Nephron progenitor cell (in vitro differentiated cells): ENCODE measurements at regions not wholly inside any gene's neighbourhood (a gene's known extent, or its start where the extent isn't known, plus 50 kb on each side); places are given as distances from the start of the nearest gene placed in this dataset.

Experiments
- DNase-seq: peaks from one replicate; pipeline ENCODE4 v3.0.0; 2021
- H3K27ac Mint-ChIP-seq: 2 replicates; pipeline ENCODE4 v1.8.0; 2021; ENCODE audit warnings: mild to moderate bottlenecking, moderate library complexity, mixed read lengths
- H3K27me3 Mint-ChIP-seq: 2 replicates; pipeline ENCODE4 v1.8.0; 2021; ENCODE audit warnings: mild to moderate bottlenecking, low read depth, mixed read lengths; ENCODE audit not compliant: poor library complexity
- H3K36me3 Mint-ChIP-seq: 2 replicates; pipeline ENCODE4 v1.8.0; 2021; ENCODE audit warnings: low read depth, mixed read lengths
- H3K4me1 Mint-ChIP-seq: 2 replicates; pipeline ENCODE4 v1.8.0; 2021; ENCODE audit warnings: mixed read lengths
- H3K4me3 Mint-ChIP-seq: 2 replicates; pipeline ENCODE4 v1.8.0; 2021; ENCODE audit warnings: mild to moderate bottlenecking, moderate library complexity, mixed read lengths
- H3K9me3 Mint-ChIP-seq: 2 replicates; pipeline ENCODE4 v1.8.0; 2021; ENCODE audit warnings: mild to moderate bottlenecking, moderate library complexity, mixed read lengths
- TF ChIP-seq, protein P1 (sequence below): fragments of 200-600 bp; sonication (generic); IDR thresholded peaks from 2 replicates; pipeline ENCODE4 v1.5.0; 2021; ENCODE audit warnings: antibody characterized with exemption

DNA sequence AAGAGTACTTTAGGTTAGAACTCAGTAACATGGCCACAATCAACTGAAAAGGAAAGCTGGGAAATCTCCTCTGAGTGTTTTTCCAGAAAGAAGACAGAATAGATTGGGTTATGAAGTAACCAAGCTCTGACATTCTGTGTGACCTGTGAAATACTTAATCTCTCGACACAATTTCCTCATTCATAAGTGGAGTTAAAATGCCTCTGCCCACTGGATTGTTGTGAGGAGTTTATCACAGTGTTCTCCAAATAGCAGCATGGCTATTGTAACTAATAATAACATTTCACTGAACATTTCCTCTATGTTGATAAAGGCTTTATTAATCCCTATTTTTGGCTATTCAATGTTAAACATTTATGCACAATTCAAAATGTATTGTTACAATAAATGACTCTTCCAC lies 311.0 kb downstream of the GABRB2 start:
- Mint-ChIP-seq H3K27ac (no peak overlapping the region), H3K27me3 (no peaks in the 10 kb centered on the region), H3K36me3 (peaks cover 4% of the 10 kb centered on the region), H3K4me1 (peaks cover 10% of the 10 kb centered on the region), H3K9me3 (peaks cover 17% of the 10 kb centered on the region), H3K4me3 (no peak overlapping the region)
- TF ChIP-seq, protein P1, sequence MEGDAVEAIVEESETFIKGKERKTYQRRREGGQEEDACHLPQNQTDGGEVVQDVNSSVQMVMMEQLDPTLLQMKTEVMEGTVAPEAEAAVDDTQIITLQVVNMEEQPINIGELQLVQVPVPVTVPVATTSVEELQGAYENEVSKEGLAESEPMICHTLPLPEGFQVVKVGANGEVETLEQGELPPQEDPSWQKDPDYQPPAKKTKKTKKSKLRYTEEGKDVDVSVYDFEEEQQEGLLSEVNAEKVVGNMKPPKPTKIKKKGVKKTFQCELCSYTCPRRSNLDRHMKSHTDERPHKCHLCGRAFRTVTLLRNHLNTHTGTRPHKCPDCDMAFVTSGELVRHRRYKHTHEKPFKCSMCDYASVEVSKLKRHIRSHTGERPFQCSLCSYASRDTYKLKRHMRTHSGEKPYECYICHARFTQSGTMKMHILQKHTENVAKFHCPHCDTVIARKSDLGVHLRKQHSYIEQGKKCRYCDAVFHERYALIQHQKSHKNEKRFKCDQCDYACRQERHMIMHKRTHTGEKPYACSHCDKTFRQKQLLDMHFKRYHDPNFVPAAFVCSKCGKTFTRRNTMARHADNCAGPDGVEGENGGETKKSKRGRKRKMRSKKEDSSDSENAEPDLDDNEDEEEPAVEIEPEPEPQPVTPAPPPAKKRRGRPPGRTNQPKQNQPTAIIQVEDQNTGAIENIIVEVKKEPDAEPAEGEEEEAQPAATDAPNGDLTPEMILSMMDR = no peak
- no peak for DNase-seq

DNA sequence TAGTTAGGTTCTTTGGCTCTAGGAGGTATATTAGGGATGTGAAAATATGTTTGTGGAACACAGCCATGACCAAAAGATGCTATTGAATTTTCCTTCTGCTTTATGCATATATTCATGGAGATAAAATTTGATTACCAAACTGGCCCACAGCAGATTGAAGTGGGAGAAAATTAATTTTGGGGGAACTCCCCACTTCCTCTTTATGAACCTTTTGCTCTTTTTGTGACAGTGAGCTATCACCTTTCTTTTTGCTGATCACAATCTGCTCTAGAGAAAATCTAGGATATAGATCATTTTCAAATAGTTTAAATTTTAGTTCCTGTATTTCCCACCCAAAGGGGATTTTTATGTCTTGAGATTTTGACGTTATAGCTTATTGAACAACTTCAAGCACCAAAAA lies 313.0 kb downstream of the GABRB2 start:
- peaks cover 1% of the 10 kb centered on the region for H3K36me3 Mint-ChIP-seq
- TF ChIP-seq, protein P1 = no peak
- no peak overlapping the region for H3K4me3 Mint-ChIP-seq
- H3K9me3 Mint-ChIP-seq = peaks cover 3% of the 10 kb centered on the region
- no peaks in the 10 kb centered on the region for H3K27me3 Mint-ChIP-seq
- peaks cover 13% of the 10 kb centered on the region for H3K4me1 Mint-ChIP-seq
- H3K27ac Mint-ChIP-seq = no peak overlapping the region
- DNase-seq = no peak

DNA sequence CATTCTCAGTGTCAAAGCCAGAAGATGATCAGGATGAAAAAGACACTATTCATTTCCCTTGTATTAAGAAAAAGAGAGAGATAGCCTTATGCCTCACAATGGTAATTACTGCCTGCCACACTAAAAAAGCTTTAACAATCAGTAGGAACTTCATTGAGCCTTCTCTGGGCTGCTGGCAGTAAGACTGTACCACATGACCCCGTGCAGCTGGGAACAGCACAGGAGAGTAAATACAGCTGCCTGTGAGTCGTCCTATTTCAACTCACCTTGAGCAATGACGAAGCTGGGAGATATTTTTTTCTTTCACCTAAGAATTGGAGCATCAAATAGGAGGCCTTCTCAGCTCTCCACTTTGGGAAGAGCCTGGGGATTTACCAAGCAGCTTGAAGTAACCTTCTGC lies 316.3 kb downstream of the GABRB2 start:
- DNase-seq = no peak

DNA sequence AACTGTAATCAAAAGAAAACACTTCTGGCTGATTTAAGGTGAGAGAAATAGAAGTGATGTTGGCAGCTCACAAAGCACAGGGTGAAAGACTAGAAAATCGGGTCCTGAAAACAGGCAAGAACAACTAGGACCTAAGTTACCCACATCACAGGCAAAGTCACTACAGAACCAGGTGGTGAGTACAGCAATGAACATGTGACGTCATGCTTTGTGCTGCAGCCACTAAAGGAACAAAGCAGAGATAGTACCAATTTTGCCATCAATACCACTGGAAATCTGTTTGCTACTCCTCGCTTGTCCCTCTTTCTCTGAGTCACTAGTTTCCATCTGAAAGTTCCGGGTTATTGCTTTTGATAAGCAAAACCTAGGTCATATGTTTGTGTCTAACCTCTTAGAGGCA lies 326.7 kb downstream of the GABRB2 start:
- TF ChIP-seq, protein P1 = no peak

More for the DNA sequence above, 316.3 kb downstream of the GABRB2 start:
- no peaks in the 10 kb centered on the region for H3K36me3 Mint-ChIP-seq
- H3K9me3 Mint-ChIP-seq = peaks cover 3% of the 10 kb centered on the region
- peaks cover 7% of the 10 kb centered on the region for H3K4me1 Mint-ChIP-seq
- TF ChIP-seq, protein P1 = no peak
- H3K27me3 Mint-ChIP-seq = no peaks in the 10 kb centered on the region
- no peak overlapping the region for H3K27ac Mint-ChIP-seq
- H3K4me3 Mint-ChIP-seq = no peak overlapping the region

DNA sequence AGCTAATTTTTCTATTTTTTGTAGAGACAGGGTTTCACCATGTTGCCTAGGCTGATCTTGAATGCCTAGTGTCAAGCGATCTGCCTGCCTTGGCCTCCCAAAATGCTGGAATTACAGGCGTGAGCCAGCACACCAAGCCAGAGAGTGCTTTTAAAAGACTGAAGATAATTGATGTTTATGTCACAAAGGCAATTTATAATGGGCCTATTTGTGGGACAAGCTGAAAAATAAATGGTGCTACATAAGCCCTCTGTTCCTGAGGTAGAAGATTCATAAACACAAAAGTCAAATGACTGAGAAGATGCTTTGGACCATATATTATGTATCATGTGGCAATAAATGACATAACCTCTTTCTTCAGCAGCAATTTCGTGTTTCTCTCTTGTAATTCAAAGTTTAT lies 329.6 kb downstream of the GABRB2 start:
- TF ChIP-seq, protein P1 = no peak
- DNase-seq = no peak
- Mint-ChIP-seq H3K9me3 (no peaks in the 10 kb centered on the region), H3K27ac (no peak overlapping the region), H3K4me3 (no peak overlapping the region), H3K36me3 (no peaks in the 10 kb centered on the region), H3K27me3 (no peaks in the 10 kb centered on the region), H3K4me1 (no peaks in the 10 kb centered on the region)

More for the DNA sequence above, 326.7 kb downstream of the GABRB2 start:
- Mint-ChIP-seq H3K27ac (no peak overlapping the region), H3K4me3 (no peak overlapping the region), H3K36me3 (no peaks in the 10 kb centered on the region), H3K4me1 (no peaks in the 10 kb centered on the region), H3K9me3 (peaks cover 6% of the 10 kb centered on the region), H3K27me3 (no peaks in the 10 kb centered on the region)
- DNase-seq = no peak

DNA sequence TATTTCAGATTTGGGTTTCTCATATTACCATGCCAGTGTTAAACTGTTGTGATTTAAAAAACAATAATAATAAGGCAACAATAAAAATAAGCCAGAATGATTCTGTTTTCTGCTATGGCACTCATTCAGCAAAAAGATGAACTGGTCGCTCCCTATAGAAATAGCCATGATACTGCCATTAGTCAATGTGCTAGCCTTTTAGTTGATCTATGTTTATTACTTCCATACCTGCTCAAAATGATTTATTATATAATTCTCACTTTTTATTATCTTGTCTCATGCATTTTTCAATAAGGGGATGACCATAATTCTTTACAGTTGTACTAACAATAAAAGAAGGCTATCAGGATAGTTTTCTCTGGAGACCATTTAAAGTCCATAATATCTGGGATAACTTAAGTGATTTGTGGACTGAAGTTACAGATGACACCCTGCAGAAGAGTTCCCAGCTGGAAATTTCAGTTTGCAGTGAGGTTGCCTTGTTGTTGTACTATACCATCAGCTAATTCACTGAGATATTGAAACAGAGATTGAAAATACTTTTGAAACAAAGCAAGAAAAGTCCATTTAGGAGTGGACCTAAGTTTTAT lies 334.3 kb downstream of the GABRB2 start:
- Mint-ChIP-seq H3K9me3 (no peaks in the 10 kb centered on the region), H3K4me1 (no peaks in the 10 kb centered on the region), H3K27ac (no peak overlapping the region), H3K27me3 (no peaks in the 10 kb centered on the region), H3K36me3 (no peaks in the 10 kb centered on the region), H3K4me3 (no peak overlapping the region)
- no peak for DNase-seq
- TF ChIP-seq, protein P1 = no peak
